PC-3 (cell line): ENCODE measurements at regions not wholly inside any gene's neighbourhood (a gene's known extent, or its start where the extent isn't known, plus 50 kb on each side); places are given as distances from the start of the nearest gene placed in this dataset.

Experiments used
- ATAC-seq: fragments of 200-7000 bp; cut with Tn5 transposase; 2 replicates; pipeline ENCODE4 v1.9.1; 2020; ENCODE audit warnings: mild to moderate bottlenecking, moderate library complexity
- BruUV-seq: library from RNA; stranded (reverse); fragments of 400-500 nt; replicated peaks from 2 replicates; lab custom pipeline; 2021; lab: Mats Ljungman, UMichigan
- CTCF ChIA-PET: fragments of 300-600 bp; sonication (Branson Sonifier 250); formaldehyde crosslinking; loops from one replicate; lab custom pipeline; 2022; ENCODE audit warnings: antibody characterized with exemption; lab: Charles Lee
- POLR2A ChIA-PET: fragments of 300-600 bp; sonication (Branson Sonifier 250); formaldehyde crosslinking; loops from one replicate; lab custom pipeline; 2022; ENCODE audit warnings: antibody characterized with exemption; ENCODE audit not compliant: unreplicated experiment; lab: Charles Lee
- DNase-seq: peaks from one replicate; pipeline ENCODE4 v3.0.0-alpha.2; 2015
- H2AFZ ChIP-seq: fragments of 300-600 bp; sonication (generic); 2 replicates; pipeline ENCODE4 v1.6.0; 2016; ENCODE audit warnings: antibody characterized with exemption, low read length
- H3F3A ChIP-seq: fragments of 300-600 bp; sonication (generic); one replicate; pipeline ENCODE4 v1.6.0; 2017; ENCODE audit warnings: antibody characterized with exemption, low read length, control low read depth, mild to moderate bottlenecking; ENCODE audit not compliant: unreplicated experiment
- H3K27ac ChIP-seq: fragments of 300-600 bp; sonication (generic); 2 replicates; pipeline ENCODE4 v1.5.1; 2016; ENCODE audit warnings: mild to moderate bottlenecking, low read length
- H3K27me3 ChIP-seq: fragments of 300-600 bp; sonication (generic); 2 replicates; pipeline ENCODE4 v1.6.1; 2016; ENCODE audit warnings: low read length, mixed read lengths
- H3K36me3 ChIP-seq: fragments of 300-600 bp; sonication (generic); 2 replicates; pipeline ENCODE4 v1.6.1; 2016; ENCODE audit warnings: low read depth, mixed run types, low read length, mixed read lengths
- H3K4me1 ChIP-seq: fragments of 300-600 bp; sonication (generic); 2 replicates; pipeline ENCODE4 v1.5.1; 2016; ENCODE audit warnings: low read length; ENCODE audit not compliant: insufficient read depth
- H3K4me2 ChIP-seq: fragments of 300-600 bp; sonication (generic); 2 replicates; pipeline ENCODE4 v1.6.0; 2016; ENCODE audit warnings: low read length
- H3K4me3 ChIP-seq: fragments of 300-600 bp; sonication (generic); 2 replicates; pipeline ENCODE4 v1.5.1; 2016; ENCODE audit warnings: mild to moderate bottlenecking, low read length, mixed read lengths
- H3K79me2 ChIP-seq: fragments of 300-600 bp; sonication (generic); 2 replicates; pipeline ENCODE4 v1.6.1; 2017; ENCODE audit warnings: low read length, mixed read lengths
- H3K9ac ChIP-seq: fragments of 300-600 bp; sonication (generic); 2 replicates; pipeline ENCODE4 v1.6.0; 2016; ENCODE audit warnings: mild to moderate bottlenecking, low read length
- H3K9me2 ChIP-seq: fragments of 300-600 bp; sonication (generic); replicated peaks from 2 replicates; pipeline ENCODE4 v1.6.1; 2016; ENCODE audit warnings: mixed run types, low read length, mixed read lengths
- H3K9me3 ChIP-seq: fragments of 300-600 bp; sonication (generic); 2 replicates; pipeline ENCODE4 v1.6.1; 2016; ENCODE audit warnings: low read length, mixed read lengths
- H4K20me1 ChIP-seq: fragments of 300-600 bp; sonication (generic); 2 replicates; pipeline ENCODE4 v1.6.1; 2016; ENCODE audit warnings: low read length, mixed read lengths
- CTCF ChIP-seq: fragments of 300-600 bp; sonication (generic); conservative IDR thresholded peaks from 2 replicates; pipeline ENCODE4 v1.5.1; 2017; ENCODE audit warnings: antibody characterized with exemption, low read depth, mild to moderate bottlenecking, low read length
- EZH2 ChIP-seq: fragments of 300-600 bp; sonication (generic); IDR thresholded peaks from one replicate; pipeline ENCODE4 v1.6.1; 2017; ENCODE audit warnings: antibody characterized with exemption, mild to moderate bottlenecking, low read length; ENCODE audit not compliant: unreplicated experiment
- EZH2phosphoT487 ChIP-seq: fragments of 300-600 bp; sonication (generic); IDR thresholded peaks from 2 replicates; pipeline ENCODE4 v1.6.1; 2018; ENCODE audit warnings: mild to moderate bottlenecking, antibody characterized with exemption, low read length, borderline replicate concordance
- intact Hi-C: fragments of 100-400 bp; cut with micrococcal nuclease; formaldehyde crosslinking; loops from 2 replicates; pipeline ENCODE4 v1.9.0; 2023

GRCh38 chr3:5498981-5499380 lies 311.5 kb downstream of the EDEM1 start:
- Histone ChIP-seq H3K9me2 (no peaks in the 10 kb centered on the region), H3K27me3 (no peaks in the 10 kb centered on the region), H2AFZ (no peak overlapping the region), H3K4me3 (no peak overlapping the region), H4K20me1 (no peaks in the 10 kb centered on the region), H3F3A (no peaks in the 10 kb centered on the region), H3K27ac (no peak overlapping the region), H3K4me1 (no peaks in the 10 kb centered on the region), H3K9ac (no peak overlapping the region), H3K79me2 (no peaks in the 10 kb centered on the region), H3K9me3 (no peaks in the 10 kb centered on the region), H3K36me3 (no peaks in the 10 kb centered on the region), H3K4me2 (no peak overlapping the region)
- TF ChIP-seq EZH2phosphoT487 (no peak), EZH2 (no peak), CTCF (no peak)
- intact Hi-C loops: no loop called here
- ChIA-PET POLR2A (no interaction called here), CTCF (no interaction called here)
- no TSS peak for BruUV-seq
- ATAC-seq (no peak), DNase-seq (no peak)

- H3K27me3 ChIP-seq: no peaks in the 10 kb centered on the region
- no peak overlapping the region for H3K4me3 ChIP-seq
- H3K4me1 ChIP-seq: no peaks in the 10 kb centered on the region
- H3K9ac ChIP-seq: no peak overlapping the region
- POLR2A ChIA-PET: interaction anchor here (0.6 kb wide), 1 partner anchor 816 kb away, joined by 5 read pairs; no protein-coding TSS in a partner anchor
- ATAC-seq (no peak), DNase-seq (no peak)
- H3K4me2 ChIP-seq: no peak overlapping the region
- no TSS peak for BruUV-seq
- H3K9me3 ChIP-seq: no peaks in the 10 kb centered on the region
- H3K79me2 ChIP-seq: no peaks in the 10 kb centered on the region
- TF ChIP-seq EZH2: no peak
- no peak for TF ChIP-seq EZH2phosphoT487
- TF ChIP-seq CTCF: no peak
- no peak overlapping the region for H3K27ac ChIP-seq
- no peak overlapping the region for H2AFZ ChIP-seq
- no peaks in the 10 kb centered on the region for H3K9me2 ChIP-seq
- CTCF ChIA-PET: no interaction called here
- H4K20me1 ChIP-seq: no peaks in the 10 kb centered on the region
- H3K36me3 ChIP-seq: no peaks in the 10 kb centered on the region
- intact Hi-C loops: no loop called here
- no peaks in the 10 kb centered on the region for H3F3A ChIP-seq
These were observed 311.9 kb downstream of the EDEM1 start for GRCh38 chr3:5499404-5499803.

- ATAC-seq (no peak), DNase-seq (no peak)
- Histone ChIP-seq H3K9me2 (no peaks in the 10 kb centered on the region), H3K9me3 (peaks cover under 1% of the 10 kb centered on the region; the same call in 1 of the 2 replicates), H3K4me2 (no peak overlapping the region), H4K20me1 (no peaks in the 10 kb centered on the region), H3K36me3 (no peaks in the 10 kb centered on the region), H3K4me1 (peaks cover 5% of the 10 kb centered on the region; the same call in 1 of the 2 replicates), H2AFZ (no peak overlapping the region), H3K4me3 (no peak overlapping the region), H3F3A (no peaks in the 10 kb centered on the region), H3K27ac (no peak overlapping the region), H3K79me2 (no peaks in the 10 kb centered on the region), H3K9ac (no peak overlapping the region), H3K27me3 (no peaks in the 10 kb centered on the region)
- ChIA-PET CTCF (no interaction called here), POLR2A (no interaction called here)
- intact Hi-C loops: no loop called here
- no TSS peak for BruUV-seq
- TF ChIP-seq EZH2 (no peak), EZH2phosphoT487 (no peak)
These were observed 315.6 kb downstream of the EDEM1 start for GRCh38 chr3:5503136-5503535.
